ENCODE measurements at regions not wholly inside any gene's neighbourhood (a gene's known extent, or its start where the extent isn't known, plus 50 kb on each side); places are given as distances from the start of the nearest gene placed in this dataset.
"Not testable (repeated sequence)": the region's sequence is repeated elsewhere in the genome, so short reads cannot be mapped to it uniquely, and the experiment has no call there.

DNA sequence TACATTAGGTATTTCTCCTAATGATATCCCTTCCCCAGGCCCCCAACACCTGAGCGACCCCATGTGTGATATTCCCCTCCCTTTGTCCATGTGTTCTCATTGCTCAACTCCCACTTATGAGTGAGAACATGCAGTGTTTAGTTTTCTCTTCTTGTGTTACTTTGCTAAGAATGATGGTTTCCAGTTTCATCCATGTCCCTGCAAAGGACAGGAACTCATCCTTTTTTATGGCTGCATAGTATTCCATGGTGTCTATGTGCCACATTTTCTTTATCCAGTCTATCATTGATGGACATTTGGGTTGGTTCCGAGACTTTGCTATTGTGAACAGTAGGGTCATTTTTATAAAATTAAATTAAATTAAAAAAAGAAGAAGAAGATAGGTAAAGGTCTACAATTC, 187.3 kb upstream of the PFKP start:
- TF ChIP-seq CTCF (tag by site-specific recombination; IDR thresholded peaks at IDR 0.05); ZNF292 (tag by site-specific recombination; IDR thresholded peaks at IDR 0.05; ENCODE audit: borderline replicate concordance, low read depth); ZNF24 (tag by site-specific recombination; IDR thresholded peaks at IDR 0.05); ZNF274 (IDR thresholded peaks at IDR 0.05; ENCODE audit: low read length); ZNF274 (tag by site-specific recombination; IDR thresholded peaks at IDR 0.05; ENCODE audit: borderline replicate concordance); ZNF133 (tag by site-specific recombination; IDR thresholded peaks at IDR 0.05); ELK4 (IDR thresholded peaks at IDR 0.05; ENCODE audit: borderline replicate concordance, low read depth, low read length); PRDM10 (tag by site-specific recombination; IDR thresholded peaks at IDR 0.05); ZNF354C (tag by site-specific recombination; IDR thresholded peaks at IDR 0.05; ENCODE audit: borderline replicate concordance, low read depth); KLF1 (tag by site-specific recombination; IDR thresholded peaks at IDR 0.05); TCF7L2 (IDR thresholded peaks at IDR 0.05; ENCODE audit: borderline replicate concordance, low read depth, low read length): not testable (repeated sequence)
- TF ChIP-seq, protein P1, sequence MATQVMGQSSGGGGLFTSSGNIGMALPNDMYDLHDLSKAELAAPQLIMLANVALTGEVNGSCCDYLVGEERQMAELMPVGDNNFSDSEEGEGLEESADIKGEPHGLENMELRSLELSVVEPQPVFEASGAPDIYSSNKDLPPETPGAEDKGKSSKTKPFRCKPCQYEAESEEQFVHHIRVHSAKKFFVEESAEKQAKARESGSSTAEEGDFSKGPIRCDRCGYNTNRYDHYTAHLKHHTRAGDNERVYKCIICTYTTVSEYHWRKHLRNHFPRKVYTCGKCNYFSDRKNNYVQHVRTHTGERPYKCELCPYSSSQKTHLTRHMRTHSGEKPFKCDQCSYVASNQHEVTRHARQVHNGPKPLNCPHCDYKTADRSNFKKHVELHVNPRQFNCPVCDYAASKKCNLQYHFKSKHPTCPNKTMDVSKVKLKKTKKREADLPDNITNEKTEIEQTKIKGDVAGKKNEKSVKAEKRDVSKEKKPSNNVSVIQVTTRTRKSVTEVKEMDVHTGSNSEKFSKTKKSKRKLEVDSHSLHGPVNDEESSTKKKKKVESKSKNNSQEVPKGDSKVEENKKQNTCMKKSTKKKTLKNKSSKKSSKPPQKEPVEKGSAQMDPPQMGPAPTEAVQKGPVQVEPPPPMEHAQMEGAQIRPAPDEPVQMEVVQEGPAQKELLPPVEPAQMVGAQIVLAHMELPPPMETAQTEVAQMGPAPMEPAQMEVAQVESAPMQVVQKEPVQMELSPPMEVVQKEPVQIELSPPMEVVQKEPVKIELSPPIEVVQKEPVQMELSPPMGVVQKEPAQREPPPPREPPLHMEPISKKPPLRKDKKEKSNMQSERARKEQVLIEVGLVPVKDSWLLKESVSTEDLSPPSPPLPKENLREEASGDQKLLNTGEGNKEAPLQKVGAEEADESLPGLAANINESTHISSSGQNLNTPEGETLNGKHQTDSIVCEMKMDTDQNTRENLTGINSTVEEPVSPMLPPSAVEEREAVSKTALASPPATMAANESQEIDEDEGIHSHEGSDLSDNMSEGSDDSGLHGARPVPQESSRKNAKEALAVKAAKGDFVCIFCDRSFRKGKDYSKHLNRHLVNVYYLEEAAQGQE (tag by site-specific recombination; IDR thresholded peaks at IDR 0.05) = not testable (repeated sequence)
